Sigmoid colon (tissue), 6 donors: ENCODE measurements at regions not wholly inside any gene's neighbourhood (a gene's known extent, or its start where the extent isn't known, plus 50 kb on each side); places are given as distances from the start of the nearest gene placed in this dataset.
"Not testable (repeated sequence)": the region's sequence is repeated elsewhere in the genome, so short reads cannot be mapped to it uniquely, and the experiment has no call there.

Source experiments
- DNase-seq: peaks from one replicate; pipeline ENCODE4 v3.0.0-alpha.2; 2019
- H3K27ac ChIP-seq, 4 donors: fragments of 200-600 bp; sonication (generic); one replicate each; pipeline ENCODE4 v1.5.1; 2016 to 2019; ENCODE audit warnings: mild to moderate bottlenecking in 1 of 4
- H3K27me3 ChIP-seq, 3 donors: fragments of 200-600 bp; sonication (generic); one replicate each; pipeline ENCODE4 v1.5.1; 2019; ENCODE audit warnings: mild to moderate bottlenecking in 1 of 3
- H3K36me3 ChIP-seq, 4 donors: fragments of 200-600 bp; sonication (generic); one replicate each; pipeline ENCODE4 v1.5.1; 2016 to 2019
- H3K4me1 ChIP-seq, 4 donors: fragments of 200-600 bp; sonication (generic); one replicate each; pipeline ENCODE4 v1.5.1; 2017 to 2019
- H3K4me3 ChIP-seq, 4 donors: fragments of 200-600 bp; sonication (generic); one replicate each; pipeline ENCODE4 v1.5.1; 2017 to 2019; ENCODE audit warnings: mild to moderate bottlenecking in 2 of 4, moderate library complexity in 1 of 4
- H3K9me3 ChIP-seq, 4 donors: fragments of 200-600 bp in 3 of 4; sonication (generic) in 3 of 4; one replicate each; pipeline versions ENCODE4 v1.5.1 to v1.6.1; 2013 to 2019
- CTCF ChIP-seq, 4 experiments: fragments of 450-650 bp in 3 of 4; fragments of 200-600 bp in 1 of 4; IDR thresholded peaks; one replicate each; pipeline ENCODE4 v1.5.1; 2016 to 2019; ENCODE audit warnings: antibody characterized with exemption in 4 of 4, mild to moderate bottlenecking in 3 of 4, moderate library complexity in 2 of 4
- EP300 ChIP-seq, 4 donors: sonication (generic); formaldehyde crosslinking; IDR thresholded peaks; one replicate each; pipeline ENCODE4 v1.6.1; 2017; ENCODE audit warnings: antibody characterized with exemption in 4 of 4
- POLR2A ChIP-seq, 2 donors: fragments of 450-650 bp; IDR thresholded peaks; one replicate each; pipeline ENCODE4 v1.6.1; 2016; ENCODE audit warnings: antibody characterized with exemption in 2 of 2, mild to moderate bottlenecking in 2 of 2, moderate library complexity in 2 of 2
- POLR2AphosphoS5 ChIP-seq, 4 donors: sonication (generic); formaldehyde crosslinking; IDR thresholded peaks; one replicate each; pipeline ENCODE4 v1.6.1; 2017; ENCODE audit warnings: antibody characterized with exemption in 4 of 4
- WGBS, 2 donors: extraction: QIAGEN DNeasy Blood & Tissue Kit; methylation state at CpG; one replicate each; pipeline ENCODE4 v1.1.7; 2013; 5-methylcytosine and 5-hydroxymethylcytosine counted together
- intact Hi-C: fragments of 100-400 bp; cut with DNase I; formaldehyde crosslinking; loops from one replicate; pipeline ENCODE4 v1.15.1; 2023
- donor health status: healthy with polysubstance abuse.
- donor health status: healthy.

DNA sequence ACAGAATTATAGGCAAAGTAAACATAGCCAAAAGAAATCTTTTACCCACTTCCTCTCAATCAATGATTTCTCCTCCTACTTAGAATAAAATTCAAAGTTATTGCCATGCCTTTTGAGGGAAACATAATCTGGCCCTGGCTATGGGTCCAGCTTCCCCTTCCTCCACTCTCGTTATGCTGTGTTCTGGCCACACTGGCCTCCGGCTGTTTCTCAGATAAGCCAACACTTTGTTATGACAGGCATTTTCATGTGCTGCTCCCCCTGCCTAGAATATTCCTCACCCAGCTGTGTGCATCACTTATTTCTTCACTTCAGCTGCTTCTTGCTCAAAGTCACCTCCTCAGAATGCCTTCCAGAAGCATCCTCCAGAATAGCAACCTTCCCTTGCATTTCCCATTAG lies 386.6 kb upstream of the AADAT start:
- Histone ChIP-seq H3K4me3 (no peak overlapping the region), H3K27me3 (no peaks in the 10 kb centered on the region), H3K27ac (no peak overlapping the region), H3K36me3 (no peaks in the 10 kb centered on the region), H3K4me1 (no peaks in the 10 kb centered on the region), H3K9me3 (no peaks in the 10 kb centered on the region)
- no peak for TF ChIP-seq POLR2AphosphoS5 (IDR thresholded peaks at IDR 0.05)
- TF ChIP-seq POLR2A (IDR thresholded peaks at IDR 0.05), result no peak
- no peak for DNase-seq
- intact Hi-C loops, result no loop called here
- 17 to 46% methylated on average over 2 of the region's 2 CpGs for WGBS, 2 donors

- H3K4me3 ChIP-seq, result no peak overlapping the region
- DNase-seq, result no peak
- TF ChIP-seq POLR2A (IDR thresholded peaks at IDR 0.05), result no peak
- no peak for TF ChIP-seq CTCF (IDR thresholded peaks at IDR 0.05)
- TF ChIP-seq EP300 (IDR thresholded peaks at IDR 0.05), result no peak
- no peak for TF ChIP-seq POLR2AphosphoS5 (IDR thresholded peaks at IDR 0.05)
- no peaks in the 10 kb centered on the region for H3K27me3 ChIP-seq
- H3K36me3 ChIP-seq, result no peaks in the 10 kb centered on the region
- 63 to 72% methylated on average over 5 of the region's 5 CpGs for WGBS, 2 donors
- intact Hi-C loops, result no loop called here
- H3K9me3 ChIP-seq, result no peaks in the 10 kb centered on the region
- H3K27ac ChIP-seq, result no peak overlapping the region
- no peaks in the 10 kb centered on the region for H3K4me1 ChIP-seq
Measured at GRCh38 chr4:170465429-170465828, 375.7 kb upstream of the AADAT start.

DNA sequence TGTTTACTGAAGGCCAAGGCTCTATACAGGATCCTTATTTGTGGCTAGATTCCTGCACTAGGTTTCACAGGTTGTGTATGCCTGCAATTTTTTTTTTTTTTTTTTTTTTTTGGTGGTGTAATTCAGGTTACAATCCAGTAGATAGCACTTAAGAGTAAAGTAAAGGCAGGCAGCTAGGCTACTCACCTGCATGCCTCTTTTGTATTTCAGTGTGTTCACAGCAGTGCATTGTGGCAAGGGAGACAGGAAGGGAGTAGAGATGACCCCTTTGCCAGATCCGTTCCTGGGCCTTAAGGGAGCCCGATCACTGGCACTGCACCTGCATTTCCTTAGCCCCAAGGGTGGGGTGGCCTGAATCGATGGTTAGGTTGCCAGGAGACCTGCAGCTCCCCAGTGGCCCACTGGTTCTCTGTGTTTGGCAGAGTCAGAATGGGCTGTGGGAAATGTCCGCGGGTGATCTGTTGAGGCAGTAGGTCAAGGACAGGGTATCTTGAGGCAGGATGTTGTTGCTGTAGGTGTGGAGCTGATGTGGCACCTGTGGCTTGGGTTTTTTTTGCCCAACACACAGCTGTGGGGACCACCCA lies 374.9 kb upstream of the AADAT start:
- no peak for DNase-seq
- H3K27me3 ChIP-seq, result no peaks in the 10 kb centered on the region

GRCh38 chr4:170446782-170447181 lies 357.0 kb upstream of the AADAT start:
- no peaks in the 10 kb centered on the region for H3K36me3 ChIP-seq
- no peaks in the 10 kb centered on the region for H3K9me3 ChIP-seq
- H3K27me3 ChIP-seq, result no peaks in the 10 kb centered on the region
- no peak overlapping the region for H3K4me3 ChIP-seq
- H3K4me1 ChIP-seq, result no peaks in the 10 kb centered on the region
- DNase-seq, result no peak
- no peak overlapping the region for H3K27ac ChIP-seq
- no peak for TF ChIP-seq CTCF (IDR thresholded peaks at IDR 0.05)
- TF ChIP-seq EP300 (IDR thresholded peaks at IDR 0.05), result no peak
- TF ChIP-seq POLR2A (IDR thresholded peaks at IDR 0.05), result no peak
- TF ChIP-seq POLR2AphosphoS5 (IDR thresholded peaks at IDR 0.05), result no peak
- WGBS, 2 donors, result 85 to 90% methylated on average over 3 of the region's 3 CpGs
- intact Hi-C loops, result no loop called here

More for the DNA sequence above, 374.9 kb upstream of the AADAT start:
- Histone ChIP-seq H3K4me3 (no peak overlapping the region), H3K27ac (no peak overlapping the region), H3K4me1 (no peaks in the 10 kb centered on the region), H3K9me3 (no peaks in the 10 kb centered on the region), H3K36me3 (no peaks in the 10 kb centered on the region)
- intact Hi-C loops, result no loop called here
- TF ChIP-seq EP300 (IDR thresholded peaks at IDR 0.05), result no peak
- no peak for TF ChIP-seq POLR2A (IDR thresholded peaks at IDR 0.05)
- no peak for TF ChIP-seq POLR2AphosphoS5 (IDR thresholded peaks at IDR 0.05)
- no peak for TF ChIP-seq CTCF (IDR thresholded peaks at IDR 0.05)
- WGBS, 2 donors, result 86 to 92% methylated on average over 5 of the region's 5 CpGs

DNA sequence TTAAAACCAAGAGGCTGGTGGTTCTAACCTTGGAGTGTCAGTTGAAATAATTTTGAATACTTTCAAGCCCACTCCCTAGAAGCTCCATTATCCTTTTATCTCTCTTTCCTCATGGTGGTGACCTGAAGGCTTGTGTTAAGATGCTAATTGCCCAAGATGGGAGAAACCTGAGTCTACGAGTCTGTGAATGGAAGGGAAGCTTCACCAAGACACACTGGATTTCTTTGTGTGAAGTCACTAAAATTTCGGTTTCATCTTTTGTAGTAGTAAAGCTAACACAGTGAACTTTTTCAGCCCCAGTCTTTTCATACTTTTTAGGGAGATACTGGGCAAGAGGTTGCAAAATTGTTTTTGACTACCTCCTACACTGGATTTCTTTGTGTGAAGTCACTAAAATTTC lies 351.4 kb upstream of the AADAT start:
- 65 to 78% methylated on average over 2 of the region's 2 CpGs for WGBS, 2 donors
- H3K27ac ChIP-seq, H3K27me3 ChIP-seq, intact Hi-C loops, H3K4me1 ChIP-seq, H3K9me3 ChIP-seq, H3K36me3 ChIP-seq, DNase-seq, H3K4me3 ChIP-seq: not testable (repeated sequence)

DNA sequence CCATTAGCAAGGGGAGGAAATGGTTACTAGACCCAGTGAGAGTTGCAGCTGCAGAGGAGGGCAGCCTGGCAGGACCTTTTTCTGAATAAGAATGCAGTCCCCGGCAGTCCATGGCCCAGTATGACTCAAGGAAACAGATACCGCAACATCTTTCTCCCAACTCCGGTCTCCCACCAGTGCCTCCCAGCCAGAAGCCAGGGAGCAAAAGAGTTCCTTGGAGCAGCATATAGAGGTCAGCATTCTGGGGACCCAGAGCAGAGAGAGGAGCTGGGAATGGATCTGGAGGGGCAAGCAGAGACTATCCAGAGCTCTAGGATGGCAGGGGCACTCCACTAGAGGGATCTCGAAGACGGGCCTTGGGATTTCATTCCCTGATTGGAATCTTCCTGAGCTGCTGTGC lies 339.2 kb upstream of the AADAT start:
- no peak for DNase-seq
- intact Hi-C loops, result no loop called here
- Histone ChIP-seq H3K9me3 (no peaks in the 10 kb centered on the region), H3K4me3 (no peak overlapping the region), H3K36me3 (no peaks in the 10 kb centered on the region), H3K27me3 (no peaks in the 10 kb centered on the region), H3K27ac (no peak overlapping the region), H3K4me1 (no peaks in the 10 kb centered on the region)
- no peak for TF ChIP-seq EP300 (IDR thresholded peaks at IDR 0.05)
- TF ChIP-seq POLR2A (IDR thresholded peaks at IDR 0.05), result no peak
- TF ChIP-seq CTCF (IDR thresholded peaks at IDR 0.05), result no peak
- no peak for TF ChIP-seq POLR2AphosphoS5 (IDR thresholded peaks at IDR 0.05)
- WGBS, 2 donors, result 87 to 88% methylated on average over 5 of the region's 5 CpGs
